Transverse colon (tissue), 3 donors: ENCODE measurements at regions not wholly inside any gene's neighbourhood (a gene's known extent, or its start where the extent isn't known, plus 50 kb on each side); places are given as distances from the start of the nearest gene placed in this dataset.

Source experiments
- CTCF ChIP-seq, 5 experiments: fragments of 200-600 bp in 3 of 5; fragments of 450-650 bp in 2 of 5; sonication (generic) in 3 of 5; IDR thresholded peaks; 1 replicate in 2 of 5; 2 replicates in 3 of 5; pipeline ENCODE4 v1.5.1; 2016 to 2017; ENCODE audit warnings: antibody characterized with exemption in 5 of 5, inconsistent platforms in 3 of 5, mild to moderate bottlenecking in 2 of 5, moderate library complexity in 1 of 5
- EP300 ChIP-seq: sonication (generic); formaldehyde crosslinking; IDR thresholded peaks from one replicate; pipeline ENCODE4 v1.6.1; 2017; ENCODE audit warnings: antibody characterized with exemption, low read depth
- POLR2A ChIP-seq: fragments of 450-650 bp; IDR thresholded peaks from one replicate; pipeline ENCODE4 v1.6.1; 2016; ENCODE audit warnings: antibody characterized with exemption, mild to moderate bottlenecking, moderate library complexity

DNA sequence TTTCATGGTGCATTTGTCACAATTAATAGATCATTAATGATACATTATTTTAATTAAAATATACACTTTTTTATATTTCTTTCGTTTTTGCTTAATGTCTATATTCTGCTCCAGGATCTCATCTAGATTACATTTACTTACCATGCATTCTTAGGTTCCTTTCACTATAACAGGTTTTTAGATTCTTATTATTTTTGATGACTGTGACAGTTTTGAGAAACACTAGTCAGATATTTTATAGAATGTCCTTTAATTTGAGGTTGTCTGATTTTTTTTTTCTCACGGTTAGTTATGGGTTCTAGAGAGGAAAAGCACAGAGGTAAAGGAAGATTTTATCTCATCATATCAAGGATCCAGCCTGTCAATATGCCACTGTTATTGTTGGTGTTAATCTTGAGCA is 595.8 kb upstream of the BCHE start:
- TF ChIP-seq CTCF (IDR thresholded peaks at IDR 0.05), result no peak
- TF ChIP-seq EP300, result no peak
- no peak for TF ChIP-seq POLR2A
